Medulla oblongata (tissue), 1 donor: ENCODE measurements at regions not wholly inside any gene's neighbourhood (a gene's known extent, or its start where the extent isn't known, plus 50 kb on each side); places are given as distances from the start of the nearest gene placed in this dataset.

Source experiments
- DNase-seq: peaks from one replicate; pipeline ENCODE4 v3.0.0-alpha.2; 2015; ENCODE audit errors: extremely low spot score

- no peak for DNase-seq
Measured at GRCh38 chr7:156456032-156456431, 184.5 kb upstream of the RNF32 start.

- no peak for DNase-seq
Measured at GRCh38 chr7:156450473-156450872, 190.1 kb upstream of the RNF32 start.

- no peak for DNase-seq
Measured at GRCh38 chr7:156448918-156449317, 191.7 kb upstream of the RNF32 start.

GRCh38 chr7:156446990-156447389, 193.6 kb upstream of the RNF32 start:
- DNase-seq: no peak

- no peak for DNase-seq
Measured at GRCh38 chr7:156445997-156446761, 194.4 kb upstream of the RNF32 start.

- no peak for DNase-seq
Measured at GRCh38 chr7:156442516-156442915, 198.1 kb upstream of the RNF32 start.

GRCh38 chr7:156440456-156440855, 200.1 kb upstream of the RNF32 start:
- no peak for DNase-seq

GRCh38 chr7:156438011-156438410, 202.6 kb upstream of the RNF32 start:
- DNase-seq: no peak

GRCh38 chr7:156437021-156437614, 203.5 kb upstream of the RNF32 start:
- DNase-seq: no peak

- no peak for DNase-seq
Measured at GRCh38 chr7:156435486-156436231, 204.9 kb upstream of the RNF32 start.

- no peak for DNase-seq
Measured at GRCh38 chr7:156434706-156435105, 205.9 kb upstream of the RNF32 start.

GRCh38 chr7:156432018-156432417, 208.6 kb upstream of the RNF32 start:
- no peak for DNase-seq

- DNase-seq: no peak
Measured at GRCh38 chr7:156430109-156430508, 210.5 kb upstream of the RNF32 start.

GRCh38 chr7:156429514-156429913, 211.1 kb upstream of the RNF32 start:
- no peak for DNase-seq

- no peak for DNase-seq
Measured at GRCh38 chr7:156423876-156424275, 216.7 kb upstream of the RNF32 start.

- no peak for DNase-seq
Measured at GRCh38 chr7:156420496-156420895, 220.1 kb upstream of the RNF32 start.

GRCh38 chr7:156419782-156420181, 220.8 kb upstream of the RNF32 start:
- DNase-seq: no peak

- no peak for DNase-seq
Measured at GRCh38 chr7:156402255-156402654, 238.3 kb upstream of the RNF32 start.

- DNase-seq: no peak
Measured at GRCh38 chr7:156401617-156402016, 239.0 kb upstream of the RNF32 start.

GRCh38 chr7:156400046-156400445, 240.5 kb upstream of the RNF32 start:
- no peak for DNase-seq

- DNase-seq: no peak
Measured at GRCh38 chr7:156397249-156397648, 243.3 kb upstream of the RNF32 start.

- no peak for DNase-seq
Measured at GRCh38 chr7:156389116-156389692, 251.4 kb upstream of the RNF32 start.

- DNase-seq: no peak
Measured at GRCh38 chr7:156386097-156386496, 254.5 kb upstream of the RNF32 start.
